GM18505 (cell line): ENCODE measurements at regions not wholly inside any gene's neighbourhood (a gene's known extent, or its start where the extent isn't known, plus 50 kb on each side); places are given as distances from the start of the nearest gene placed in this dataset.

Experiments
- ATAC-seq: cut with Tn5 transposase; IDR thresholded peaks from one replicate; pipeline ENCODE4 v1.9.1; 2021; ENCODE audit not compliant: unreplicated experiment
- POLR2A ChIP-seq: IDR thresholded peaks from 4 replicates; pipeline ENCODE4 v1.6.1; 2011; ENCODE audit warnings: borderline replicate concordance; ENCODE audit not compliant: insufficient read depth, insufficient read length; ENCODE audit errors: extremely low read depth

DNA sequence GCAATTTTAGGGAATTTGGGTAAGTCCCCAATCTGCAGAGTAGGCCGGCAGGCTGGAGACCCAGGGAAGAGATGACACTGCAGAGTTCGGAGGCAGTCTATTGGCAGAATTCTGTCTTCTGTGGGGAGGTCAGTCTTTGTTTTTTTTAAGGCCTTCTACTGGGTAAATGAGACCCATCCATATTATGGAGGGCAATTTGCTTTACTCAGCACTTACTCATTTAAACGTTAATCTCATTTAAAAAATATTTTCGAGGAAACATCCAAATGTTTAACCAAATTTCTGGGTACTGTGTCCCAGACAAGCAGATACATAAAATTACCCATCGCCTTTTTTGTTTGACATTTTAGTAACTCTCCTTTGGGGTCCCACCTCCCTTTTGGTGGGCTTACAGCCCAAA is 139.5 kb downstream of the IRS1 start:
- no peak for TF ChIP-seq POLR2A
- ATAC-seq = no peak

DNA sequence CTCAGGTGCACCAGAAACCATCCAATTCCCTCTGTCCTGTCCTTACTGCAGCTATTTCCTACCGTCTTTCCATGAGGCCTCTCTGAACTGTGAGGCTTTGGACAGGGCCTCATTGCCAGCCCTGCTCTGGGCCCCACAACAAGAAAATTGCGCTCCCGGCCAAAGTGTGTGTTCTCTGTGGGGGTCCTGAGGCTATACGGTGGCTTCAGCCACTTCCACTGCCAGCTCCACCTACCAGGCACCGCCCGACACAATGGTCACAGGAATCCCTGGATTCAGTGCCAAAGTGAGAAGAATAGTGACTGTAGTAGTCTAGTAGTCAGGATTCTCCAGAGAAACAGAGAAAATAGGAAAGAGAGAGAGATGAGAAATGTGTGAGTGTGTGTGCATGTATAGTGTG is 140.2 kb downstream of the IRS1 start:
- no peak for ATAC-seq
- TF ChIP-seq POLR2A = no peak

DNA sequence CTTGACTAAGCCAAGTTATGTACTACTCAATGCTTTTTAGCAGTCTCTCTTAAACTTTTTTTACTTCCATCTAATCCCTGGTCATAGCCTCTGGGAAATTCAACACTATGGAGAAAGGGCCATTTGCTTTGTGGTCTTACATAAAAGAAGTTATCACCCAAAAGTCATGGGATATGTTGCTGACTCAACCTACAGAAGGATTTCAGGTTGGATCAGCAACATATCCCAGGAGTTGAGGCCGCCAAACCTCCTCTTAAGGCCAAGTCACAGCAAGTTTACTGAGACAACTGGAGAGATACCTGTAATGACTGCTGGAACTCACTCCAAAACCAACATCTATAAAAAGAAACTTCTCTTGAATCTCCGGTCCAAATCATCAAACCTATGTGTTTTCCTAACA is 141.1 kb downstream of the IRS1 start:
- no peak for ATAC-seq
- no peak for TF ChIP-seq POLR2A

DNA sequence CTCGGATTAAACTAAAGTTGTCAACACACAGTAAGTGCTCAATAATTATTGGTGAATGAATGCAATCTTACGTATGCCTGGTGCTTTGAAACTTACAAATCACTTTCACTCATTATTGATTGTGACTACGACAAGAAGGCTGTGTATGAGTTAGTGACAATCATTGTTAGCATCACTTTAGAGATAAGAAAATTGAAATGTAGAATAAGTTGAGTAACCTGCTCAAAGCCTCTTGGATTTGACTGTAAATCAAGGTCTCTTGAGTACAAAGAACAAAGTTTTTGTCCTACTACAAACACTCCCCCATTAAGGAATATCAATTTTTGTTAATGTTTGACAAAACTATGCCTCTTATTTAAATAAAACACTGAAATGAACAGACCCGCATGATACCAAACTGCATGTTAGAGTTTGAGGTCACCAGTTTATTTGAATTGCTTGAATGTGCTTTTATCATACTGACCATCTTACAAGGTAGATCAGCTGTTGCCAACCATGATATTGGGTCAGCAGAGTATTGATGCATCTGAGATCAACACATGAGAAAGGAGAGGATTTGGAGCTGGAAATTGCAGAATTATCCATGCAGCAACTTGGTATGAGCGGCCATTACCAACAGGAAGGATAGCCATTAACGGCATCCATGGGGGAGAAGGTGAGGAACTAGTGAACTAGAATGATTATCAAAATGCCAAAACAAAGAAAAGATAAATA is 142.1 kb downstream of the IRS1 start:
- no peak for TF ChIP-seq POLR2A

DNA sequence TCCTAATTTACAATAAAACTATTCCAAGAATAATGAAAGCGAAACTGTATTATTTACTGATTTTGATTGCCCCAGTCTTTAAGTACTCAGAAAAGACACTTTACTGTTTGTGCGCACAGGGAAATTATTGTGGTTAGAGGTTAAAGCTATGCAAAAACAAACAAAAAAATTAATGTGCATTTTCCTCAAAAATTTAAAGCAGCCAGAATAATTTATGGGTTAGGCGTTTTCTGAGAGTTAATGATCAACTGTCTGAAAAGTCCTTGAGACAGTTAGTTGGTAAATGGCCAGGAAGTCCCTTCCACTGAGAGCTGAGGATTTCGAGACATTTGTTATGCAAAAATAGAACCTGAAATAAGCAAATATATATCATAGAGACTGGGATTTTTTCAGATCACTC is 143.3 kb downstream of the IRS1 start:
- no peak for TF ChIP-seq POLR2A
- ATAC-seq = no peak

More for the DNA sequence above, 142.1 kb downstream of the IRS1 start:
- ATAC-seq = no peak

DNA sequence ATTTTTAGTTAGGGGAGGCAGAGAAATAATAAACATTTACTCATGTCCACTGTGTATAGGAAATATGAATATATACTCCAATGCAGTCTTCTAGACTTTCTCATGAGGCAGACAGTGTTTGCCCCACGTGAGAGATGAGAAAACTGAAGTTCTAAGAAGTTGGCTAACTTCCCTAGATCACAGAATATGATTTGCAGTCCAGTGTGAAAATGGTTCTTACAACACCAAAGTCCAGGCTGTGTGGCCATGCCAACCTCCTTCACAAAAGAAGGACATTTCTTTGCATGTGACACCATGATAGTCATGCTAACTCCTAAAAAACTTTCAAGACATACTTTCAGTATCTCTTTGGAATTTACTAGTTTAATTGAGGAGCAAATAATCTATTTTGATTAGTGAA is 143.7 kb downstream of the IRS1 start:
- ATAC-seq = no peak
- TF ChIP-seq POLR2A = no peak

DNA sequence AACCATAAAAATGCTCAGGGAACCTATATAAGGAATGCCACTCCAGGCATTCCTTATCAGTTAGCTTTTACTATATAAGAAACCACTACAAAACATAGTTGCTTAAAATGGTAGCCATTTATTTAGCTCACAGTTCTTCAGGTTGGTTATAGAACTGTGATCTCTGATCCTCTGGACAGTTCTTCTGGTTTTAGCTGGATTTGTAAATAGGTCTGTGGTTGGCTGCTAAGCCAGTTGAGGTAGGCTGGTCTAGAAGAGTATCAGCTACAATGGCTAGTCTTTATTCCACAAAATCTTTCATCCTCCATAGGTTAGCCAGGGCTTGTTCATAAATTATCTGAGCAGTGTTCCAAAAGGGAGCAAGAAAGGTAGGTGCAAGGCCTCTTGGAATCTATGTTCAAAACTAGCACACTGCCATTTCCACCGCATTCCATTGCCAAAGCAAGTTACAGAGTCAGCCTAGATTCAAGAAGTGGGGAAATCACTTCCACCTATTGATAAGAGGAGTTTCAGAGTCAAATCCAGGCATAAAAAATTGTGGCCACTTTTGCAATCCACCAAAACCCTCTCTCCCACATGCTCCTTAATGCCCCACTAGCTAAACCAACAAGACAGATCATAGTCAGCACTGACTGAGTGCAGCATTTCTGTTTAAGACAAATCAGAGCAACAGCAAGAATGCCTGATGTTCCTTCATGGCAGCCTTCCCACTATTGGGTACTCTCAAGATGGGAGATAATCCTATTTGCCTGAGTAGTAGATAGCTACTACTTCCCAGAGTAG is 146.4 kb downstream of the IRS1 start:
- TF ChIP-seq POLR2A = no peak

DNA sequence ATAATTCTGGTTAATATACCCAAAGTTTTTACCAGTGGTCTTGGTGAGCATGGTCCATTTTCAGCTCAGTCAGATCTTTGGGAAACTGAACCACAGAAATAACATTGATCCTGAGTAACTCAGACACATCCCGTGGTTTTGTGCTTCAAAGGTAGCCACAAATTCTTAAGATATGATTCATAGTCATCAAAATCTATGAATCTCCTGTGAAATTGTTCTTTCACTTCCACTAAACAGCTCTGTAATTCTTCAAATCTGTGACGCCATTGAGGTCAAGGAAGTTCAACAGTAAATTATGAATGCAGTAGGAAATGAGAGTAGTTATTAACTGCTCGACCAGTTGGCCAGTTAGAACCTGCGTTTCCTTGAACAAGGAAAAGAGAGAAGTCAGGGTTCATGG is 147.3 kb downstream of the IRS1 start:
- no peak for TF ChIP-seq POLR2A
- peak; percentile 49 for ATAC-seq

More for the DNA sequence above, 146.4 kb downstream of the IRS1 start:
- no peak for ATAC-seq

DNA sequence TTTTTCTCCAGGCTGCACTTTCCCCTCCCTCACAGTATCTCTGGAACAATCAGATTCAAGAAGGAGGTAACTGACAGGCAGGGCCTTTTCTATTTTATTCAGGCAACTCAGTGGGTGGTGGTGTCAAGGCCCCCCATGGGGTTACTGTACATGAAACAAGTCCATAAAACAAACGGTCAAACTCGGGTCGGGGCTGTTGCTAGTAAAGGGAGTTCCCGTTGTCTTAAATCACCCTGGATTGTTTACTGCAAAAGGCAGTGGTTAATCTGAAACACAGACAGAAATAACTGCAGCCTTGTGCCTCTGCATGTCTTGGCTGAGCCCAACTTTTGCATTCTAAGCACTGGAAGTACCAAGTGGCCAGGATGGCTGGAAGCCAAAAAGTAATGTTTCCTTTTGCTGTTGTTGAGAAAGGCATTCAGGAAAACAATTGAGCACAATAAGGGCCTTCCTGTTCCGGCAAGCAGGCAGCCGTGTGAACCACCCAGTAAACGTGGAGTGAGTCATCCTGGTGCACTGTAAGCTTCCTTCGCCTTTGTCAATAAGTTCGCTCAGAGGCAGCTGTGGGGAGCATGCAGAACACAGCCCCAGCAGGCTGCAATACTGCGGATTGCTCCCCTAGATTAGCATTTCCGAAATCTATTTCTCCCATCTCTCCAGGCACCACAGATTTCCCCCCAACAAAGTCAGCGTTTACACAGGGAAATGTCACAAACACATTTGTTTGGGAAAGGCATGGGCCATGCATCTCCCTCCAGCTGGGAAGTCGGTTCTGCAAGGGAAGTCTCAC is 149.6 kb downstream of the IRS1 start:
- TF ChIP-seq POLR2A = no peak
- ATAC-seq = peak; percentile 88

DNA sequence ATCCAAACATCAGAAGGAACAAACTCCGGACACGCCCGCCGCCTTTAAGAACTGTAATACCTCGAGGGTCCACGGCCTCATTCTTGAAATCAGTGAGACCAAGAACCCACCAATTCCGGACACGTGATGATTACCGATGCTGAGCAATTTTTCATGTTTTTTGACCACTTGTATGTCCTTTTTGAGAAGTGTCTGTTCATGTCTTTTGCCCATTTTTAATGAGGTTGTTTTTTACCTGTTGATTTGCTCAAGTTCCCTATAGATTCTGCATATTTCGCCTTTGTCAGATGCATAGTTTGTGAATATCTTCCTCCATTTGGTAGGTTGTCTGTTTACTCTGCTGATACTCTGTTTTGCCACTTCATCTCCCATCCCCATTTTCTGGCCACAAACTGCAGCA is 150.4 kb downstream of the IRS1 start:
- ATAC-seq = no peak
- no peak for TF ChIP-seq POLR2A

DNA sequence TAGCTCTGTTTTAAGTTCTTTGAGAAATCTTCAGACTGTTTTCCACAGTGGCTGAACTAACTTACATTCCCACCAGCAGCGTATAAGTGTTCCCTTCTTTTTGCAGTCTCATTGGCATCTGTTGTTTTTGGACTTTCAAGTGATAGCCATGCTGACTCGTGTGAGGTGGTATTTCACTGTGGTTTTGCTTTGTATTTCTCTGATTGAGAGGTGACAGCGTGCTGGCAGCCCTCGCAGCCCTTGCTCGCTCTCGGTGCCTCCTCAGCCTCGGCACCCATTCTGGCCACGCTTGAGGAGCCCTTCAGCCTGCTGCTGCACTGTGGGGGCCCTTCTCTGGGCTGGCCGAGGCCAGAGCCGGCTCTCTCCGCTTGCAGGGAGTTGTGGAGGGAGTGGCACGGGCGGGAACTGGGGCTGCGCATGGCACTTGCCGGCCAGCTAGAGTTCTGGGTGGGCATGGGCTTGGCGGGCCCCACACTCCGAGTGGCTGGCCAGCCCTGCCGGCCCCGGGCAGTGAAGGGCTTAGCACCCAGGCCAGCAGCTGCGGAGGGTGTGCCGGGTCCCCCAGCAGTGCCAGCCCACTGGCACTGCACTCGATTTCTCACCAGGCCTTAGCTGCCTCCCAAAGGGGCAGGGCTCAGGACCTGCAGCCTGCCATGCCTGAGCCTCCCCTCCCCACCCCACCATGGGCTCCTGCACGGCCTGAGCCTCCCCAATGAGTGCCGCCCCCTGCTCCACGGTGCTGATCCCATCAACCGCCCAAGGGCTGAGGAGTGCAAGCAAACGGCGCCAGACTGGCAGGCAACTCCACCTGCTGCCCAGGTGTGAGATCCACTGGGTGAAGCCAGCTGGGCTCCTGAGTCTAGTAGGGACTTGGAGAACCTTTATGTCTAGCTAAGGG is 151.8 kb downstream of the IRS1 start:
- no peak for ATAC-seq
- no peak for TF ChIP-seq POLR2A

DNA sequence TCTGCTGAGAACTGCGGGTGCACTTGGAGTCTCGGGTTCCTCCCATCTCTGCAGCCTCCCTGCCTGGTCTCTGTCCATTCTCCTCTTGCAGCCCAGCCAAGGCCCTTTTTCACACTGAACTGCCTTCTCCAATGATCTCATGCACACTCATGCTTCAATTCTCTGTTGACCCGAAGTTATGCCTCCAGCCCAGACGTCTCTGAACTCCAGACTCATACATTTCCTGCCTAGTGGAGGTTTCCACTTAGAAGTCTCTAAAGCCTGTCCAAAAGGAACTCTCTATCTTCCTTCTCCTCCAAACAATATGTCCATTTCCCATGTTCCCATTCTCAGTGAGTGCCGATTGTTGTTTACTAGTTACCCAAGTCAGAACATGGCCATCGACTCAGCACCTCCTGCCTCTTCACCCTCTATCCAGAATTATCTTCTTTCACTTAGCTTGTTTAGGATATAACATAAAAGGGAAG is 155.2 kb downstream of the IRS1 start:
- no peak for ATAC-seq
- TF ChIP-seq POLR2A = no peak

DNA sequence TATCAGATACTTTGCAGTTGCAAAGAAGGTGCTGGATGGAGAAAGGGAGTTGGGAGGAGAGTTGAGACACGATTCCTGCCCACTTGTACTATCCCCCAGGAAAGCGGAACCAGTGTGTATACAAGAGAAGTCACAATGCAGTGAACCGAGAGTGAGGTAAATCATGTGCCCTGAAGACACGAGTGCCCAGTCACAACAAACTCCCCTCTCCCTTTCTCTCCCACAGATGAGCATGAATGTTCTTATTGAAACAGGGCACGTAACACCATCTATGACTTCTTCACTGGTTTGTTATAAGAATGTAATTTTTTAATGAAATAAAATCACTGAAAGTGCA is 155.7 kb downstream of the IRS1 start:
- no peak for TF ChIP-seq POLR2A
- no peak for ATAC-seq
